ENCODE measurements at regions not wholly inside any gene's neighbourhood (a gene's known extent, or its start where the extent isn't known, plus 50 kb on each side); places are given as distances from the start of the nearest gene placed in this dataset.
"Not testable (repeated sequence)": the region's sequence is repeated elsewhere in the genome, so short reads cannot be mapped to it uniquely, and the experiment has no call there.

GRCh38 chr7:20913853-20914252, 127.2 kb upstream of the SP8 start:
- H3K4me1 ChIP-seq (ENCODE audit: insufficient read depth, low read length), result no peaks in the 10 kb centered on the region
- no peaks in the 10 kb centered on the region; the same call in 1 of the 2 replicates for H3K36me3 ChIP-seq (ENCODE audit: insufficient read depth, low read length)
- H3K9ac ChIP-seq (ENCODE audit: low read depth, low read length), result no peak overlapping the region
- H3K9me3 ChIP-seq (ENCODE audit: control insufficient read depth, insufficient read depth, low read length), result no peaks in the 10 kb centered on the region

GRCh38 chr7:20916311-20916710, 129.6 kb upstream of the SP8 start:
- Histone ChIP-seq H3K9me3 (ENCODE audit: control insufficient read depth, insufficient read depth, low read length) (no peaks in the 10 kb centered on the region), H3K36me3 (ENCODE audit: insufficient read depth, low read length) (no peaks in the 10 kb centered on the region; the same call in 1 of the 2 replicates), H3K9ac (ENCODE audit: low read depth, low read length) (no peak overlapping the region)

GRCh38 chr7:20917603-20918002, 130.9 kb upstream of the SP8 start:
- H3K36me3 ChIP-seq (ENCODE audit: insufficient read depth, low read length), result no peaks in the 10 kb centered on the region; the same call in 1 of the 2 replicates

More at GRCh38 chr7:20916311-20916710, 129.6 kb upstream of the SP8 start:
- H3K4me1 ChIP-seq (ENCODE audit: insufficient read depth, low read length), result no peaks in the 10 kb centered on the region

GRCh38 chr7:20918156-20918555, 131.5 kb upstream of the SP8 start:
- no peak overlapping the region for H3K9ac ChIP-seq (ENCODE audit: low read depth, low read length)
- no peaks in the 10 kb centered on the region; the same call in 1 of the 2 replicates for H3K36me3 ChIP-seq (ENCODE audit: insufficient read depth, low read length)
- no peaks in the 10 kb centered on the region for H3K4me1 ChIP-seq (ENCODE audit: insufficient read depth, low read length)
- H3K9me3 ChIP-seq (ENCODE audit: control insufficient read depth, insufficient read depth, low read length), result 0 out of 2 replicates have a peak, but pooled peaks cover 2% of the 10 kb centered on the region

More at GRCh38 chr7:20917603-20918002, 130.9 kb upstream of the SP8 start:
- H3K4me1 ChIP-seq (ENCODE audit: insufficient read depth, low read length), result no peaks in the 10 kb centered on the region
- no peak overlapping the region for H3K9ac ChIP-seq (ENCODE audit: low read depth, low read length)
- 0 out of 2 replicates have a peak, but pooled peaks cover 2% of the 10 kb centered on the region for H3K9me3 ChIP-seq (ENCODE audit: control insufficient read depth, insufficient read depth, low read length)

GRCh38 chr7:20927178-20927577, 140.5 kb upstream of the SP8 start:
- H3K9me3 ChIP-seq (ENCODE audit: control insufficient read depth, insufficient read depth, low read length); H3K9ac ChIP-seq (ENCODE audit: low read depth, low read length); H3K36me3 ChIP-seq (ENCODE audit: insufficient read depth, low read length); H3K4me1 ChIP-seq (ENCODE audit: insufficient read depth, low read length): not testable (repeated sequence)

GRCh38 chr7:20927976-20928375, 141.3 kb upstream of the SP8 start:
- Histone ChIP-seq H3K9ac (ENCODE audit: low read depth, low read length) (no peak overlapping the region), H3K36me3 (ENCODE audit: insufficient read depth, low read length) (no peaks in the 10 kb centered on the region), H3K4me1 (ENCODE audit: insufficient read depth, low read length) (no peaks in the 10 kb centered on the region), H3K9me3 (ENCODE audit: control insufficient read depth, insufficient read depth, low read length) (no peaks in the 10 kb centered on the region)

- Histone ChIP-seq H3K9me3 (ENCODE audit: control insufficient read depth, insufficient read depth, low read length) (no peaks in the 10 kb centered on the region), H3K9ac (ENCODE audit: low read depth, low read length) (no peak overlapping the region), H3K36me3 (ENCODE audit: insufficient read depth, low read length) (no peaks in the 10 kb centered on the region), H3K4me1 (ENCODE audit: insufficient read depth, low read length) (no peaks in the 10 kb centered on the region)
Observed at GRCh38 chr7:20929199-20929598, 142.5 kb upstream of the SP8 start.

- Histone ChIP-seq H3K9ac (ENCODE audit: low read depth, low read length) (no peak overlapping the region), H3K36me3 (ENCODE audit: insufficient read depth, low read length) (no peaks in the 10 kb centered on the region), H3K9me3 (ENCODE audit: control insufficient read depth, insufficient read depth, low read length) (no peaks in the 10 kb centered on the region), H3K4me1 (ENCODE audit: insufficient read depth, low read length) (no peaks in the 10 kb centered on the region)
Observed at GRCh38 chr7:20931739-20932138, 145.1 kb upstream of the SP8 start.

- H3K9me3 ChIP-seq (ENCODE audit: control insufficient read depth, insufficient read depth, low read length), result no peaks in the 10 kb centered on the region
- H3K36me3 ChIP-seq (ENCODE audit: insufficient read depth, low read length), result no peaks in the 10 kb centered on the region
- no peaks in the 10 kb centered on the region for H3K4me1 ChIP-seq (ENCODE audit: insufficient read depth, low read length)
- H3K9ac ChIP-seq (ENCODE audit: low read depth, low read length), result no peak overlapping the region
Observed at GRCh38 chr7:20932785-20933527, 146.3 kb upstream of the SP8 start.

- no peak overlapping the region for H3K9ac ChIP-seq (ENCODE audit: low read depth, low read length)
- no peaks in the 10 kb centered on the region; the same call in 1 of the 2 replicates for H3K9me3 ChIP-seq (ENCODE audit: control insufficient read depth, insufficient read depth, low read length)
- H3K36me3 ChIP-seq (ENCODE audit: insufficient read depth, low read length), result no peaks in the 10 kb centered on the region
- no peaks in the 10 kb centered on the region for H3K4me1 ChIP-seq (ENCODE audit: insufficient read depth, low read length)
Observed at GRCh38 chr7:20945451-20945850, 158.8 kb upstream of the SP8 start.

GRCh38 chr7:20952916-20953315, 166.2 kb upstream of the SP8 start:
- Histone ChIP-seq H3K9me3 (ENCODE audit: control insufficient read depth, insufficient read depth, low read length) (no peaks in the 10 kb centered on the region), H3K9ac (ENCODE audit: low read depth, low read length) (no peak overlapping the region), H3K36me3 (ENCODE audit: insufficient read depth, low read length) (no peaks in the 10 kb centered on the region)

GRCh38 chr7:20954711-20955619, 168.3 kb upstream of the SP8 start:
- H3K9me3 ChIP-seq (ENCODE audit: control insufficient read depth, insufficient read depth, low read length), result no peaks in the 10 kb centered on the region
- no peak overlapping the region for H3K9ac ChIP-seq (ENCODE audit: low read depth, low read length)
- H3K4me1 ChIP-seq (ENCODE audit: insufficient read depth, low read length), result peaks cover 21% of the 10 kb centered on the region; the same call in 1 of the 2 replicates

More at GRCh38 chr7:20952916-20953315, 166.2 kb upstream of the SP8 start:
- H3K4me1 ChIP-seq (ENCODE audit: insufficient read depth, low read length), result peaks cover 21% of the 10 kb centered on the region; the same call in 1 of the 2 replicates

GRCh38 chr7:20958572-20958971, 171.9 kb upstream of the SP8 start:
- no peaks in the 10 kb centered on the region for H3K9me3 ChIP-seq (ENCODE audit: control insufficient read depth, insufficient read depth, low read length)
- H3K9ac ChIP-seq (ENCODE audit: low read depth, low read length), result no peak overlapping the region
- H3K36me3 ChIP-seq (ENCODE audit: insufficient read depth, low read length), result no peaks in the 10 kb centered on the region
- peaks cover 20% of the 10 kb centered on the region; the same call in 1 of the 2 replicates for H3K4me1 ChIP-seq (ENCODE audit: insufficient read depth, low read length)

More at GRCh38 chr7:20954711-20955619, 168.3 kb upstream of the SP8 start:
- H3K36me3 ChIP-seq (ENCODE audit: insufficient read depth, low read length), result no peaks in the 10 kb centered on the region

GRCh38 chr7:20959281-20959680, 172.6 kb upstream of the SP8 start:
- H3K9ac ChIP-seq (ENCODE audit: low read depth, low read length), result no peak overlapping the region
- no peaks in the 10 kb centered on the region for H3K36me3 ChIP-seq (ENCODE audit: insufficient read depth, low read length)
- H3K9me3 ChIP-seq (ENCODE audit: control insufficient read depth, insufficient read depth, low read length), result no peaks in the 10 kb centered on the region
- peaks cover 23% of the 10 kb centered on the region; the same call in 1 of the 2 replicates for H3K4me1 ChIP-seq (ENCODE audit: insufficient read depth, low read length)
